ENCODE measurements at regions not wholly inside any gene's neighbourhood (a gene's known extent, or its start where the extent isn't known, plus 50 kb on each side); places are given as distances from the start of the nearest gene placed in this dataset.
"Not testable (repeated sequence)": the region's sequence is repeated elsewhere in the genome, so short reads cannot be mapped to it uniquely, and the experiment has no call there.

DNA sequence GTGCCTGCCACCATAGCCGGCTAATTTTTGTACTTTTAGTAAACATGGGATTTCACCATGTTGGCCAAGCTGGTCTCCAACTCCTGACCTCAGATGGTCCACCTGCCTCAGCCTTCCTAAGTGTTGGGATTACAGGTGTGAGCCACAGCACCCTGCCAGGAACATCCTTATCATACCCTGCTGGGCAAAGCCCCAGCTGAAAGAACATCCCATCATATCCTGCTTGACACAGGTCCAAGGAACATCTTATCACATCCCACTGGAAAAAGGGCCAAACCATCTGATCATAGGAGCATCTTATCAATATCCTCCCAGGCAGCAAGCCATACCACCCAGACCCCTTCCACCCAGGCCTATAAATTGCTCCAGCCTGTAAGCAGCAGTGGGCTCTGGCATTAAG lies 1109.2 kb upstream of the CDH8 start:
- DNase-seq (no peak), ATAC-seq (no peak)
- ChIA-PET POLR2A (no interaction called here), CTCF (no interaction called here)
- Mint-ChIP-seq H3K4me1 (no peaks in the 10 kb centered on the region), H3K9me3 (ENCODE audit: low read depth) (peaks cover 12% of the 10 kb centered on the region), H3K27ac (no peak overlapping the region), H3K36me3 (ENCODE audit: low read depth) (no peaks in the 10 kb centered on the region), H3K4me3 (no peak overlapping the region), H3K27me3 (no peaks in the 10 kb centered on the region)
- intact Hi-C loops (cut with DNase I, micrococcal nuclease), result no loop called here

GRCh38 chr16:63135069-63135468 lies 1098.8 kb upstream of the CDH8 start:
- H3K9me3 Mint-ChIP-seq (ENCODE audit: low read depth), result peaks cover 20% of the 10 kb centered on the region
- CTCF ChIA-PET, result no interaction called here
- DNase-seq (no peak), ATAC-seq (no peak)
- no peak overlapping the region for H3K4me3 Mint-ChIP-seq
- intact Hi-C loops (cut with DNase I, micrococcal nuclease), result no loop called here
- no peak overlapping the region for H3K27ac Mint-ChIP-seq
- no peaks in the 10 kb centered on the region for H3K27me3 Mint-ChIP-seq
- no peaks in the 10 kb centered on the region for H3K36me3 Mint-ChIP-seq (ENCODE audit: low read depth)
- H3K4me1 Mint-ChIP-seq, result no peaks in the 10 kb centered on the region
- POLR2A ChIA-PET, result no interaction called here

- ATAC-seq (no peak), DNase-seq (no peak)
- H3K4me1 Mint-ChIP-seq, result no peaks in the 10 kb centered on the region
- no peak overlapping the region for H3K4me3 Mint-ChIP-seq
- intact Hi-C loops (cut with DNase I, micrococcal nuclease), result no loop called here
- H3K27ac Mint-ChIP-seq, result no peak overlapping the region
- H3K27me3 Mint-ChIP-seq, result no peaks in the 10 kb centered on the region
- ChIA-PET POLR2A (no interaction called here), CTCF (no interaction called here)
- peaks cover 22% of the 10 kb centered on the region for H3K9me3 Mint-ChIP-seq (ENCODE audit: low read depth)
- H3K36me3 Mint-ChIP-seq (ENCODE audit: low read depth), result no peaks in the 10 kb centered on the region
Observed at GRCh38 chr16:63131503-63131902, 1095.3 kb upstream of the CDH8 start.

DNA sequence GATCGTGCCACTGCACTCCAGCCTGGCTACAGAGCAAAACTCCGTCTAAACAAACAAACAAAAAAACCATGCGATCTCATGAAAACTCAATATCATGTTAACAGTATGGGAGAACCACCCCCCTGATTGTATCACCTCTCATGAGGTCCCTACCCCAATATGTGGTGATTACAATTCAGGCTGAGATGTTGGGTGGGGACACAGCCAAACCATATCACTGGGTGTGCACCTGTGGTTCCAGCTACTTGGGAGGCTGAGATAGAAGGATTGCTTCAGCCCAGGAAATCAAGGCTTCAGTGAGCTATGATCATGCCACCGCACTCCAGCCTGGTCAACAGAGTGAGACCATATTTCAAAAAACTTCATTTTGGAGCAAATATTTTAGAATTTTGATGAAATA lies 1094.7 kb upstream of the CDH8 start:
- H3K27me3 Mint-ChIP-seq, result no peaks in the 10 kb centered on the region
- no peak overlapping the region for H3K27ac Mint-ChIP-seq
- no peaks in the 10 kb centered on the region for H3K4me1 Mint-ChIP-seq
- CTCF ChIA-PET, result no interaction called here
- H3K36me3 Mint-ChIP-seq (ENCODE audit: low read depth), result no peaks in the 10 kb centered on the region
- intact Hi-C loops (cut with DNase I, micrococcal nuclease), result no loop called here
- H3K4me3 Mint-ChIP-seq, result no peak overlapping the region
- peaks cover 26% of the 10 kb centered on the region for H3K9me3 Mint-ChIP-seq (ENCODE audit: low read depth)
- ATAC-seq, result no peak
- no peak for DNase-seq
- POLR2A ChIA-PET, result no interaction called here

GRCh38 chr16:63129411-63130125 lies 1093.3 kb upstream of the CDH8 start:
- H3K4me3 Mint-ChIP-seq, result no peak overlapping the region
- no peak for DNase-seq
- no peak overlapping the region for H3K27ac Mint-ChIP-seq
- no peaks in the 10 kb centered on the region for H3K4me1 Mint-ChIP-seq
- H3K9me3 Mint-ChIP-seq (ENCODE audit: low read depth), result peaks cover 23% of the 10 kb centered on the region
- no peaks in the 10 kb centered on the region for H3K36me3 Mint-ChIP-seq (ENCODE audit: low read depth)
- intact Hi-C loops (cut with DNase I, micrococcal nuclease), result no loop called here
- ChIA-PET CTCF (no interaction called here), POLR2A (no interaction called here)
- H3K27me3 Mint-ChIP-seq, result no peaks in the 10 kb centered on the region
- no peak for ATAC-seq

- POLR2A ChIA-PET; H3K27me3 Mint-ChIP-seq; H3K27ac Mint-ChIP-seq; DNase-seq; H3K36me3 Mint-ChIP-seq (ENCODE audit: low read depth); intact Hi-C loops (cut with DNase I, micrococcal nuclease); H3K4me3 Mint-ChIP-seq; H3K4me1 Mint-ChIP-seq; ATAC-seq; CTCF ChIA-PET: not testable (repeated sequence)
- H3K9me3 Mint-ChIP-seq (ENCODE audit: low read depth), result peaks cover 16% of the 10 kb centered on the region
Observed at GRCh38 chr16:63119905-63120304, 1083.7 kb upstream of the CDH8 start.

DNA sequence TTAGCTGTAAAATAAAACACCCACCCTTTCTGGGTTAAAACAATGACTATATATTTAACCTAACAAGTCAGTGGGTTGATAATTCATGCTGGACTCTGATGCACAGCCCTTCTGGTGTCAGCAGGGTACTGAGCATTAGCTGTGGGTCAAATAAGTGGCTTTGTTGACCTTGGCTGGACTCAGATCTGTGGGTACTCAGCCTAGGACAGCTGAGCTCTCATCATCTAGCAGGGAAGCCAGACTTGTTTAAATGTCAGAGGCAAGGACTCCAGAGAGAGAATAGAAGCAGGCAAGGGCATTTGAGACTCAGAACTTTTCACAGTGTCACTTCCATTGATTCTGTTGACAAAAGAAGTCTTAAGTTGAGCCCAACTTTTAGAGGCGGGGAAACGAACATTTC lies 1063.8 kb upstream of the CDH8 start:
- POLR2A ChIA-PET, result no interaction called here

DNA sequence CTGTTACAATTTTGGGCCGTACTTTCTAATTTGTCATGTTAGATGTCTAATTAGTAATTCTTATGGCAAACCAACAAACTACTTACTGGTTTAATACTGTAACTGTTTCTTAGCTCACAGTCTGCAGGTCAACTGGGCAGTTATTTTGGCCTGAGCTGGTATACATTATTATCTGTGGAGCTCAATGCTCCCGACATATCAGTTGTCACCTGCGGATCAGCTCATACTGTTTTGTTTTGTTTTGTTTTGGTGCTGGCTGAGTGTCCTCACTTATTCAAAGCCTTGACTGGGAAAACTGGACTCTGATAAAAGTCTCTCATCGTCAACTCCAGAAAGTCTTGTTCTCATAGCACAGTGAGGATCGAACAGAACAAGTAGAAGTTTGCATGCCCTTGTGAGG lies 1060.6 kb upstream of the CDH8 start:
- H3K4me1 Mint-ChIP-seq, result no peaks in the 10 kb centered on the region
- ChIA-PET POLR2A (no interaction called here), CTCF (no interaction called here)
- no peaks in the 10 kb centered on the region for H3K36me3 Mint-ChIP-seq (ENCODE audit: low read depth)
- intact Hi-C loops (cut with DNase I, micrococcal nuclease), result no loop called here
- DNase-seq (no peak), ATAC-seq (no peak)
- H3K9me3 Mint-ChIP-seq (ENCODE audit: low read depth), result peaks cover 20% of the 10 kb centered on the region
- no peaks in the 10 kb centered on the region for H3K27me3 Mint-ChIP-seq
- H3K27ac Mint-ChIP-seq, result no peak overlapping the region
- H3K4me3 Mint-ChIP-seq, result no peak overlapping the region

More for the DNA sequence above, 1063.8 kb upstream of the CDH8 start:
- H3K27me3 Mint-ChIP-seq, result no peaks in the 10 kb centered on the region
- H3K9me3 Mint-ChIP-seq (ENCODE audit: low read depth), result peaks cover 25% of the 10 kb centered on the region
- intact Hi-C loops (cut with DNase I, micrococcal nuclease), result no loop called here
- ATAC-seq (no peak), DNase-seq (no peak)
- no peaks in the 10 kb centered on the region for H3K4me1 Mint-ChIP-seq
- H3K27ac Mint-ChIP-seq, result no peak overlapping the region
- no peak overlapping the region for H3K4me3 Mint-ChIP-seq
- H3K36me3 Mint-ChIP-seq (ENCODE audit: low read depth), result no peaks in the 10 kb centered on the region
- CTCF ChIA-PET, result no interaction called here

- Mint-ChIP-seq H3K27me3 (no peaks in the 10 kb centered on the region), H3K4me3 (no peak overlapping the region), H3K9me3 (ENCODE audit: low read depth) (peaks cover 20% of the 10 kb centered on the region), H3K27ac (no peak overlapping the region), H3K36me3 (ENCODE audit: low read depth) (no peaks in the 10 kb centered on the region), H3K4me1 (no peaks in the 10 kb centered on the region)
- ChIA-PET CTCF (no interaction called here), POLR2A (no interaction called here)
- DNase-seq (no peak), ATAC-seq (no peak)
- intact Hi-C loops (cut with DNase I, micrococcal nuclease), result no loop called here
Observed at GRCh38 chr16:63092736-63093135, 1056.5 kb upstream of the CDH8 start.

DNA sequence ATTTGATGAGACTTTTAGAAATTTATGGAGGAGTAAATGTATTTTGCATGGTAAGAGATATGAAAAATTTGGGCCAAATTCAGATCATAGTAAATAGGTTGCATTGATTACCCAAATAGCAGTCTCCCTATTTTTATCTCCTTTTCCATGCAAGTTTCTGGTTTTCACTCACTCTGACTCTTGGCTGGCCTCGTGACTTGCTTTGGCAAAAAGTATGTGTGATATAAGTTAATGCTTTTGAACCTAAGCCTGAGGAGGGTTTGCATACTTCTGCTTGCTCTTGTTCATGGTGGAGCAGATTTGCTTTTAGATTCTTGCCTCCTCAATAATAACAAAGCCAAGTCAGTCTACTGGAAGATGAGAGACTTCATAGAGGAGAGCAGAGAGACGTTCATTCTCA lies 1045.9 kb upstream of the CDH8 start:
- no peaks in the 10 kb centered on the region for H3K4me1 Mint-ChIP-seq
- no peak for DNase-seq
- H3K4me3 Mint-ChIP-seq, result no peak overlapping the region
- no peak for ATAC-seq
- intact Hi-C loops (cut with DNase I, micrococcal nuclease), result no loop called here
- ChIA-PET CTCF (no interaction called here), POLR2A (no interaction called here)
- no peaks in the 10 kb centered on the region for H3K27me3 Mint-ChIP-seq
- no peak overlapping the region for H3K27ac Mint-ChIP-seq
- no peaks in the 10 kb centered on the region for H3K36me3 Mint-ChIP-seq (ENCODE audit: low read depth)
- peaks cover 26% of the 10 kb centered on the region for H3K9me3 Mint-ChIP-seq (ENCODE audit: low read depth)

DNA sequence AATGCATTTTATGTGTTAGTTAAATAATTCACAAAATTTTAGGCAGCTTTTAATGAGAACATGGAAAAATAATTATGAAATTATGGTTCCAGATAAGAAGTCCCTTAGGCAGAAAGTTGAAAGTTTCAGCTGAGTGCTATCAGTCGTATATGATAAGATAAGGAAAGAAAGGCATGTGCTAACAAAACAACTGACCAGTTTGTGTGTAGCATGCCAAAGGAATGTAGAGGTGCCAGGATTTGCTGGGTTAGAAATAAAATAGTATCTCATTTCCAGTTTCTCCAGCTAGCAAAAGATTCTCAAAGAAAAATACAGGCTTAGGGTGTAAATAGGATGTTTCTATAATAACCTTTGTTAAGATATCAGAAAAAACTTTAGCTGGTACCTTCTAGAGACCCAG lies 1044.5 kb upstream of the CDH8 start:
- H3K27ac Mint-ChIP-seq, result no peak overlapping the region
- ATAC-seq (no peak), DNase-seq (no peak)

DNA sequence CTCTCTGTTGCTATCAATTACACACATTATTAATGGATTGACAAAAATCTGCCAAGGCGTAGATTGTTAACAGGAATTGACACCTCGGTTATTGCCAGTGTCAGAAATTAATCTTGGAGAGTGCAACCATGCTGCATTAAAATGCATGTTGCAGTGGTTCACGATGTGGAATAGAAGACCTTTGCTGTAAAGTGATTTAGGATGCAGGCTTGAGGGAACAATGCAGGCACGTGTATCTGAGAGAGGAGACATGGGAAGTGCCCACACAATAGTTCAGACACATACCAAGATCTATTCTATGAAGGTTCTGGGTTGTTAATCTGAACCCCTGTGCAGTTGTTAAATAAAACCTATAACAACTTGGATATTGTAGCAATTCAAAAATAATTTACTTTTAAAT lies 1032.8 kb upstream of the CDH8 start:
- no peak overlapping the region for H3K27ac Mint-ChIP-seq
- DNase-seq, result no peak
- H3K4me1 Mint-ChIP-seq, result no peaks in the 10 kb centered on the region
- CTCF ChIA-PET, result no interaction called here
- POLR2A ChIA-PET, result no interaction called here
- H3K4me3 Mint-ChIP-seq, result no peak overlapping the region
- peaks cover 28% of the 10 kb centered on the region for H3K9me3 Mint-ChIP-seq (ENCODE audit: low read depth)
- intact Hi-C loops (cut with DNase I, micrococcal nuclease), result no loop called here
- no peaks in the 10 kb centered on the region for H3K36me3 Mint-ChIP-seq (ENCODE audit: low read depth)
- H3K27me3 Mint-ChIP-seq, result no peaks in the 10 kb centered on the region
- no peak for ATAC-seq

More for the DNA sequence above, 1044.5 kb upstream of the CDH8 start:
- H3K36me3 Mint-ChIP-seq (ENCODE audit: low read depth), result no peaks in the 10 kb centered on the region
- H3K4me1 Mint-ChIP-seq, result no peaks in the 10 kb centered on the region
- ChIA-PET CTCF (no interaction called here), POLR2A (no interaction called here)
- intact Hi-C loops (cut with DNase I, micrococcal nuclease), result no loop called here
- H3K4me3 Mint-ChIP-seq, result no peak overlapping the region
- peaks cover 27% of the 10 kb centered on the region for H3K9me3 Mint-ChIP-seq (ENCODE audit: low read depth)
- H3K27me3 Mint-ChIP-seq, result no peaks in the 10 kb centered on the region

- no peak for DNase-seq
- Mint-ChIP-seq H3K27me3 (no peaks in the 10 kb centered on the region), H3K27ac (no peak overlapping the region), H3K4me1 (no peaks in the 10 kb centered on the region), H3K36me3 (ENCODE audit: low read depth) (no peaks in the 10 kb centered on the region), H3K4me3 (no peak overlapping the region), H3K9me3 (ENCODE audit: low read depth) (peaks cover 22% of the 10 kb centered on the region)
- ChIA-PET POLR2A (no interaction called here), CTCF (no interaction called here)
- ATAC-seq, result no peak
- intact Hi-C loops (cut with DNase I, micrococcal nuclease), result no loop called here
Observed at GRCh38 chr16:63067141-63067540, 1030.9 kb upstream of the CDH8 start.
